ENCODE measurements at regions not wholly inside any gene's neighbourhood (a gene's known extent, or its start where the extent isn't known, plus 50 kb on each side); places are given as distances from the start of the nearest gene placed in this dataset.

DNA sequence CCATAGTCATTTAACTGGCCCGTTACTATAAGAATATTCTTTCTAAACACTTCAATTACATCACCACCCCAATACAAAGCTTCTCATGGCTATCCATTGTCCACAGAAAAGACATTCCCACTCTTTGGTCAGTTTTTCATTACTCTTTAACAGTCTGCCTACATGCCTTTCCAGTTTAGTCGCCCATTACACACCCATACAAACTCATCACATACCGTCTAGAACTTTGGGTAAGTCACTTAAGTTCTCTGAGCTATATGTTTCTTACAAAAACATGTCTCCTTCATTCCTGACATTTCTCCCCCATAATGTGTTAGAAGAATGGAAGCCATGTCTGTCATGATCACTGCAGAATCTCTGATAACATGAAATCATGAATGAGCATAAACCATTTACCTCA lies 108.2 kb upstream of the STK17B start:
- Mint-ChIP-seq H3K36me3 (ENCODE audit: insufficient read depth) (peaks cover 2% of the 10 kb centered on the region), H3K4me3 (no peak overlapping the region), H3K4me1 (ENCODE audit: low read depth) (peaks cover 51% of the 10 kb centered on the region), H3K9me3 (no peaks in the 10 kb centered on the region), H3K27me3 (ENCODE audit: low read depth) (no peaks in the 10 kb centered on the region)
- DNase-seq (no peak), ATAC-seq (no peak)

DNA sequence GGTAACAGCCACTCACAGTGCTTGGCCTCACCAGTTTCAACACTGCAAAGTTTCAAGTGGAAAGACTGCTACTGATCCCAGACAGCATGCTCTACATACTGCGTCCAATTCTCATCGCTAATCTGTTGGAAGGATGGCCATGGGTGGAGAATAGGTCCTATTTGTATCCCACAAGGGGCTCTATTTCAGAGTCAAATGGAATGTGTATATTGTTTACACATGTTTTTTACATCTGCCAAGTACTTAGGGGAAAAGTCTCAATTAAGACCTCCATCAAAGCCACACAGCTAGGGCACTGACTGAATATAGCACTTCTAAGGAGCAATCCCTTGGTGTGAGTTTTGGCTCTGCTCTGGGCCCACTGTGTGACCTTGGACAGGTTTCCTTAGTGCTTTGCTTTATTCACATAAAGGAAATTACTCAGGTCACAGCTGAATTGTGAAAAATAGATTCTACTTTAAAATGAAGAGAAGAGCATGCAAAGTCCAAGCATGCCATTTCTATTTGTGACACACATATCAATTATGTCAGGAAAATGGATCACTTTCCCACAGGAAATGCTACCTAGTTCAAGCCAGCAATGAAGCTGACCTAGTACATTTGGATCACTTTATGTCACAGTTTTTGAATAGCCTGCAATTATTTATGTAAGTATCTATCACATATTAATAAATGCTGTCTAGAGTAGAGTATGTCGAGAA lies 112.9 kb upstream of the STK17B start:
- Mint-ChIP-seq H3K4me3 (no peak overlapping the region), H3K4me1 (ENCODE audit: low read depth) (peaks cover 39% of the 10 kb centered on the region), H3K9me3 (no peaks in the 10 kb centered on the region), H3K27me3 (ENCODE audit: low read depth) (no peaks in the 10 kb centered on the region), H3K36me3 (ENCODE audit: insufficient read depth) (peaks cover under 1% of the 10 kb centered on the region)
- ATAC-seq (no peak), DNase-seq (no peak)

DNA sequence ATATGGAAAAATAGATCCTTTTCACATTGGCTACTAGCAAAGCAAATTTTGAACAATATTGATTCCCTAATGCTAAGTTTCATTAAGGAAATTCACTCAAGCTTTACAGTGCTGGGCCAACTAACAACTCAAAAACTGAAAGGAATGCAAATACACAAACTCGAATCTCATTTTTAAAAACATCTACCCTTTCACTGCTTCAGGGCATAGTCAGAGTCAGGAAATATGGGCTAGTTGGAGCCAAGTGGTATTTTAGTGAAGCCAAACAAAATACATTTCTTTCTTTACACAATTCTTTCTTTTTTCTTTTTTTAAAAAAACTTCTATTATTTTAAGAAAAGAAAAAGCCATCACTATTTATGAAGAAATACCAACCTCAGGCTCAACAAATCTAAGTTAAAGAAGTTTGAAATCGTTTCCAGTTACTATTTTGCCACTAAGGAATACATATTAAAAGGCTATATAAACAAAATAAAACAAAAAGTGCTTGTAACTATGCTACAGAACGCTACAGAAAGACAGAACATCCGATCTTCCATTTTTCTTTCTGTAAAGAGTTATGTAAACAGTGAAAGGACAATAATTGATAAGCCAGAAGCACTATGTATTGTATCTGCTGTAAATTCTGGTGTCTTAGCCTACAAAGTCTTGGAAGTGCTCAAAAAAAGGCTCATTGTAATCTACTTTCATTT lies 113.6 kb upstream of the STK17B start:
- no peaks in the 10 kb centered on the region for H3K36me3 Mint-ChIP-seq (ENCODE audit: insufficient read depth)
- H3K9me3 Mint-ChIP-seq, result no peaks in the 10 kb centered on the region
- no peak overlapping the region for H3K4me3 Mint-ChIP-seq
- ATAC-seq (no peak), DNase-seq (no peak)
- peaks cover 38% of the 10 kb centered on the region for H3K4me1 Mint-ChIP-seq (ENCODE audit: low read depth)
- no peaks in the 10 kb centered on the region for H3K27me3 Mint-ChIP-seq (ENCODE audit: low read depth)

DNA sequence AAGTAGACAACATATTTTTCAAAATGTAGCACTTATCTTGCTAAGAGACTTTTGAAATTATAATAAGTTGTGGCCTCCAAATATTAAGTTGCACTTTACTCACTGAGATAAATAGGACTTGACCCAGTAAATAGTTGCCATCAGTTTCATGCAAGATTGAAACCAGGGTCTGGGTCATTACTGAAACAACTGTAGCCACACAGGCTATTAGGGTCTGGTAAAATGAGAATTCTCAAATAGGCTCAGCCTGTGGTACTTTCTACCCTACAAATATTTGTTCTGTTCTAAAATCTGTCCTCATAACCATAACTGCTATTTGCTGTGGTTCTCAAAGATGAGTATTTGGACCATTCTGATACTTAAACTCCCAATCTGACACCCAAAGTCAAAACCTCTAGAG lies 115.4 kb upstream of the STK17B start:
- H3K9me3 Mint-ChIP-seq, result no peaks in the 10 kb centered on the region
- ATAC-seq (no peak), DNase-seq (no peak)
- no peaks in the 10 kb centered on the region for H3K36me3 Mint-ChIP-seq (ENCODE audit: insufficient read depth)
- no peak overlapping the region for H3K4me3 Mint-ChIP-seq
- H3K4me1 Mint-ChIP-seq (ENCODE audit: low read depth), result peaks cover 47% of the 10 kb centered on the region
- H3K27me3 Mint-ChIP-seq (ENCODE audit: low read depth), result no peaks in the 10 kb centered on the region

DNA sequence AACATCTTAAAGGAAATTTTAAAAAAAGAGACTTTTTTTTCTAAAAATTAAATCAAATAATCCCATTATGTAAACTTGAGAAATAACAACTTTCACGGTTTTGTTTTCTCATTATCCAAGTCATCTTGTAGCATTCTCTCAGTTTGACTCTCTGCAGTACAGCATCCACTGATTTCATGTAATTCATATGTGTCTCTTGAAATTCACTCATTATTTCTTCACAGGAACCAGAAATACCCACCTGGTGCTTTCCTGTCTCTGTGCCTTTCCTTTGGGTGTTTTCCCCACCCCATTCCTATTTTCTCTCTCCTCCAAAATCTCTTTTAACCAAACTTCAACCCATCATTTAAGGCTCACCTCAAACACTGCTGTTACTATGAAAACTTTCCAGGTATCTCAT lies 116.1 kb upstream of the STK17B start:
- no peak for DNase-seq
- H3K27me3 Mint-ChIP-seq (ENCODE audit: low read depth), result no peaks in the 10 kb centered on the region
- ATAC-seq, result no peak
- H3K4me3 Mint-ChIP-seq, result no peak overlapping the region
- peaks cover 52% of the 10 kb centered on the region for H3K4me1 Mint-ChIP-seq (ENCODE audit: low read depth)
- no peaks in the 10 kb centered on the region for H3K9me3 Mint-ChIP-seq
- H3K36me3 Mint-ChIP-seq (ENCODE audit: insufficient read depth), result no peaks in the 10 kb centered on the region

DNA sequence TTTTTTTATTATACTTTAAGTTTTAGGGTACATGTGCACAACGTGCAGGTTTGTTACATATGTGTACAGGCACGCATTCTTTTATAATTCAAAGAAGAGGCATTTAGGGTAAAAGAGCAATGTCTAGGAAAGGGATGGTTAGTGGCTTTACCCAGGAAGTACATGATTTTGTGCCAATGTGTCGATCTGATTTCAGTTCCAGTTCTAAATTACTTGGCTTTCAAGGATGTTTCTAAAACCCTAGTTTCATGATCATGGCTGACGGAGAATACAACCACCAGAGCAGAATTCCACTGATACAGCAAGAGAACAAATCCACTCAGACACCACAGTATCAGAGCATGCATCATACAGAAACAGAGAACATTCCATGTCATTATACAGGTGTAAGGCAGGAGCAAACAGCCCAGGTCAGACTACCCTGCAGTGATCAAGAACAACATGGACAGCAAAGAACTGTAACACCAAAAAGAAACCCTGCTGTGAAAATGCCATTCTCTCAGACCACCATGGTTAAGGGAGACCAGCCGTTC lies 116.7 kb upstream of the STK17B start:
- no peaks in the 10 kb centered on the region for H3K36me3 Mint-ChIP-seq (ENCODE audit: insufficient read depth)
- peak in 1 of 2 donors; percentile 11 for ATAC-seq

DNA sequence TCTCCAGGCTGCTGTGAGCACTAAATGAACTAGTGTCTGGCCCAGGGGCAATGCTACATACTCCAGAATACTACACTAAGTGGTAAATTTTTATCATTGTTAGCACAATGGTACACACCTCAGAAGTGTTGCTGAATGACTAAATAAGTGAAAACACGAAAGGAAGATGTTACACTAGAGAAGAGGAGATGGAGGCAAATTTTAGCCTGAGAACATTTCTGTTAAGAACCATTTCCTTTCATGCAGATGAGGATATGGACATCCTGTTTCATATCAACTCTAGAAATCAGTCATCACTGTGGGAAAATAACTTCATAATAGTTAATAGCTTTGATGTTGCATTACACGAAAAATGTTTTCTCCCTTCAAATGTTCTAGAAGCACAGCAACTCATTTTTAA lies 117.6 kb upstream of the STK17B start:
- no peaks in the 10 kb centered on the region for H3K9me3 Mint-ChIP-seq
- no peak overlapping the region for H3K4me3 Mint-ChIP-seq
- no peak for DNase-seq
- H3K27me3 Mint-ChIP-seq (ENCODE audit: low read depth), result no peaks in the 10 kb centered on the region
- peak; percentile 43 to 51 for ATAC-seq
- no peaks in the 10 kb centered on the region for H3K36me3 Mint-ChIP-seq (ENCODE audit: insufficient read depth)
- peaks cover 51% of the 10 kb centered on the region for H3K4me1 Mint-ChIP-seq (ENCODE audit: low read depth)

More for the DNA sequence above, 116.7 kb upstream of the STK17B start:
- Mint-ChIP-seq H3K9me3 (no peaks in the 10 kb centered on the region), H3K4me3 (no peak overlapping the region), H3K4me1 (ENCODE audit: low read depth) (peaks cover 53% of the 10 kb centered on the region), H3K27me3 (ENCODE audit: low read depth) (no peaks in the 10 kb centered on the region)
- no peak for DNase-seq

DNA sequence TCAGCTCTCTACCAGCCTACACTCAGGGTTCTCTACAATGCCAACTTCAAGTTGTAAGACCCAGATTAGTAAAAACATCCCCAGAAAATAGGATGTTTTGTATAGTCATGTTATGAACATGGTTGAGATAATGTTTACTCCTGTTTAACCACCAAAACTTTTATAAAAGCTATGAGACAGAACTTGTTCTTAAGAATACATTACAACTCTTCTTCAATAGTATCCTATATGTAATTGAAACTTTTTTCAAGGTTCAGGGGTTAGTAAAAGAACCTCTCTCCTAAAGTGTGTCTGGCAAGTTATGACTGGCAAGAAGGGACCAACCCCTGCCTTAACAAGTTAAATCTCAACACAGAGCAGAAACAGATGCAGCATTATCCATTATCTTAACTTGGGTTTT lies 118.8 kb upstream of the STK17B start:
- no peaks in the 10 kb centered on the region for H3K27me3 Mint-ChIP-seq (ENCODE audit: low read depth)
- DNase-seq, result no peak
- ATAC-seq, result peak; percentile 60 to 61
- peaks cover 46% of the 10 kb centered on the region for H3K4me1 Mint-ChIP-seq (ENCODE audit: low read depth)
- no peaks in the 10 kb centered on the region for H3K36me3 Mint-ChIP-seq (ENCODE audit: insufficient read depth)
- H3K9me3 Mint-ChIP-seq, result no peaks in the 10 kb centered on the region
- H3K4me3 Mint-ChIP-seq, result no peak overlapping the region

DNA sequence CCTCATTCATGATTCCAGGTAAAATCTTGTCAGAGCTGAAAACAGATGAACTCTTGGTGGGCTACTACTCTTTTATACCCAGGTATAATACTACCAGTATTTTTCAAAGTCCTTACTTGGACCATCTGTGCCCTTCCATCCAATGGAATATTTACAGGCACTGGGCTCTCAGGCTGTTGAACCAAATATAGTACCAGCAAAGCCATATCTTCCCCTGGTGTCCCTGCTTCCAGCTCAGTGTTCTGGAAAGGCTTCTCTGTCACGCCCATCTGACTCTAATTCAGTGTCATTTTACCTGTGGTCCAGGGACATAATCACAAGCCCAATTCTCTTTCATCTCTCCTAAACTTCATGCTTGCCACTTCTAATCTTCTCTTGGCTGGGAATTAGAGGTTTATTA lies 119.2 kb upstream of the STK17B start:
- DNase-seq, result no peak
- peaks cover 43% of the 10 kb centered on the region for H3K4me1 Mint-ChIP-seq (ENCODE audit: low read depth)
- no peak for ATAC-seq
- no peak overlapping the region for H3K4me3 Mint-ChIP-seq
- no peaks in the 10 kb centered on the region for H3K36me3 Mint-ChIP-seq (ENCODE audit: insufficient read depth)
- H3K27me3 Mint-ChIP-seq (ENCODE audit: low read depth), result no peaks in the 10 kb centered on the region
- no peaks in the 10 kb centered on the region for H3K9me3 Mint-ChIP-seq

DNA sequence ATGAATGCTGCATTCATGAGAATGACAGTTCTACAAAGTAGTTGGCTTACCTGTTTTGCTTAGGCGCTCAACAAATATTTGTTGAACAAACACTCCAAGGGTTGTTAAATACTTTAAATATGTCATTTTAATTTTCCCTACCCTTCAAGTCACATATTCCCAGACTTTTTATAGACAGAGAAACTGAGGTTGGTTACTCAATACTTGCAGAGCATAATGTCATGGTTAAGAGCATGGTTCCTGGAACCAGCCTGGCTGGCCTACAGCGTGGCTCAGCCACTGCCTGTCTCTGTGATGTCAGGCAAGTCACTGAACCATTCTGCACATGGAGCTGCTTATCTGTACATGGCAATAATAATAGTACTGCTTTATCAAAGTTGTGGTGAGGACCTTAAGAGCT lies 120.0 kb upstream of the STK17B start:
- H3K36me3 Mint-ChIP-seq (ENCODE audit: insufficient read depth), result no peaks in the 10 kb centered on the region
- ATAC-seq (no peak), DNase-seq (no peak)
- no peak overlapping the region for H3K4me3 Mint-ChIP-seq
- H3K27me3 Mint-ChIP-seq (ENCODE audit: low read depth), result no peaks in the 10 kb centered on the region
- H3K9me3 Mint-ChIP-seq, result no peaks in the 10 kb centered on the region
- H3K4me1 Mint-ChIP-seq (ENCODE audit: low read depth), result peaks cover 42% of the 10 kb centered on the region

DNA sequence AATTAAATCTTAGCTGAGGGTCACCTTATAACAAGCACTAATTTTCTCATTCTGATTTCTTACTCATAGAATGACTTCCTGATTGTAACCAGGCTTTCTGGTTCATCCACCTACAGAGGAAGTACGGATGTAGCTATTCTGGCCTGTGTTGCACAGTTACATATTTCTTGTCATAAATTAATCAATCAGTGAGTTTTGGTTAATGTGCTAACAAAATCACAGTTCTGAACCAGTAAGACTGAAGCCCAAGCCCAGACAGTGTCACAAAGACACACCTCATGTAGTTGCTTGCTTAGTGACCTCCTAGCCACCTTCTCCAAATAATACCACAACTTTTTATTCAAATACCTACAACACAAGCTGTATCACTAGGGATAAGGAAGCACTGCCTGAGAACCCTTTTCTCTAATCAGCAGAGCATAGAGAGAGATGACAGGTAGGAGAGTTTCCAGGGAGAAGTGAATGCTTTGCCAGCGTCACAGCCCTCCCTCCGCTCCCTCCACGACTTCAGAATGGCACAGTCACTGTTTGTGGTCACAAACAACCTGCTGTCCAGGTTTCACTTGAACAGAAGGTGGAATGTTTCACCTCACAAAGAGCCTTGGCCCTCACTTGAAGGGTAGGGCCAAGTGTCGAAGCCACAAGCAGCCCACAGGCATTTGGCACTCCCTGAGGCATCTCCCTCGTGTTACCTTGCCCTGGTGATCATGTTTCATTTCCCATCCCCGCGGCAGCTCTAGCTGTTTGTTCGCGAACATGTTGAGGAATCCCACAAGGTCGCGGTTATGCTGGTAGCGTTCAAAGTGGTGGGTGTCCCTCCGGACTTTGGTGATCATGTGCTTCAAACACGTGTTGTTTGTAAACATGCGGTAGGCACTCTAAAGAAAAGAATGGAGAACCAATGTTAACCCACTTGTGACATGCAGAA lies 120.8 kb upstream of the STK17B start:
- Mint-ChIP-seq H3K4me1 (ENCODE audit: low read depth) (peaks cover 39% of the 10 kb centered on the region), H3K27me3 (ENCODE audit: low read depth) (no peaks in the 10 kb centered on the region), H3K36me3 (ENCODE audit: insufficient read depth) (no peaks in the 10 kb centered on the region), H3K4me3 (no peak overlapping the region), H3K9me3 (no peaks in the 10 kb centered on the region)
- peak in 1 of 2 donors; percentile 11 for ATAC-seq
- no peak for DNase-seq

DNA sequence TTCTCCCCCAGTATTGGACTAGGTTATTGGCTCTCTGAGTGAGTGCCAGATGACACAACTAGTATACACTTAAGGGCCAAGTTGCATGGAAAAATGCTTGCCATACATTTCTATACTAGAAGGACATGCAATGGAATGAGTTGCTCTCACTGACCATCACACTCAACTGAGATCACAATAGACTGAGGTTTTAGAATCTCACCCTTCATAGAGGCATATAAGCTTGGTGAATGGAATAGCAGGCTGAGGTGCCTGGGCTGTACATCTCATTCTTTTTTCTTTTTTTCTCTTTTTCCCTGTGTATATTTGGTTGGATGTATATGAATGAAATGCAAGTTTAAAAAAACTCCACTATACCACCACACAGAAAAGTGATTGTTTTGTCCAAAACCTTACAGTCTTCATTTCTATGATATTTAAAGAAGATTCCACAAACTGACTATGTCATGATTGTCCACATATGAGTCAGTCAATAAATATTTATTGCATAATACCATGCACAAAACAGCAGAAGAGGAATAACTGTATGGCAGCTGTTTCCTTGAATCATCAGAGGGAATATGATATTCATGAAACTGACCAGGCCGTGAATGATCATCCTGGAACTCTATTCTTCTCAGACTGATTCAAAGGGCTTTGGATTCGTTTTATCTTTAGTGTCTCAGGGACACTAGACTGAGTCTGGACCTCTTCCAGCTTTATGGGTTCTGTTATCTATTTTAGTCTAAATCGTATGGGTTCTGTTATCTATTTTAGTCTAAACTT lies 122.6 kb upstream of the STK17B start:
- Mint-ChIP-seq H3K36me3 (ENCODE audit: insufficient read depth) (no peaks in the 10 kb centered on the region), H3K27me3 (ENCODE audit: low read depth) (no peaks in the 10 kb centered on the region), H3K4me3 (no peak overlapping the region), H3K4me1 (ENCODE audit: low read depth) (peaks cover 25% of the 10 kb centered on the region), H3K9me3 (no peaks in the 10 kb centered on the region)
- DNase-seq, result no peak
- no peak for ATAC-seq

DNA sequence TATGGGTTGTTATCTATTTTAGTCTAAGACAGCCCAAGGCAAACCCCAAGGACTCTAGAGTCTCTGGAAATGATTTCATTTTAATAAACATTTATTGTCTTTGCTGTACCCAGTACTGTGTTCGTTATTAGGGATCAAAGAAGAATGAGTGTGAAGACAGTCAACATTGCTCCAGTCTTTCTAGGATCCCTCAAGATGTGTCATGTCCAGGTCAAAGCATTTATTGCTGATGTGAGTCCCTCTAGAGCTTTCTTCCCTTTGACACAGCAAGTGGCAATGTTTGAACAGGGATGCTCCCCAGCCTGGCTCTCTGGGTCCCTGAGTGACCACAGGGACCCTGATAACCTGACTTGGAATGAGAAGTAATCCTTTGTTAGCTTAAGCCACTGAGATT lies 123.1 kb upstream of the STK17B start:
- DNase-seq (no peak), ATAC-seq (no peak)
- H3K4me3 Mint-ChIP-seq, result no peak overlapping the region
- no peaks in the 10 kb centered on the region for H3K27me3 Mint-ChIP-seq (ENCODE audit: low read depth)
- H3K9me3 Mint-ChIP-seq, result no peaks in the 10 kb centered on the region
- peaks cover 20% of the 10 kb centered on the region for H3K4me1 Mint-ChIP-seq (ENCODE audit: low read depth)
- no peaks in the 10 kb centered on the region for H3K36me3 Mint-ChIP-seq (ENCODE audit: insufficient read depth)

DNA sequence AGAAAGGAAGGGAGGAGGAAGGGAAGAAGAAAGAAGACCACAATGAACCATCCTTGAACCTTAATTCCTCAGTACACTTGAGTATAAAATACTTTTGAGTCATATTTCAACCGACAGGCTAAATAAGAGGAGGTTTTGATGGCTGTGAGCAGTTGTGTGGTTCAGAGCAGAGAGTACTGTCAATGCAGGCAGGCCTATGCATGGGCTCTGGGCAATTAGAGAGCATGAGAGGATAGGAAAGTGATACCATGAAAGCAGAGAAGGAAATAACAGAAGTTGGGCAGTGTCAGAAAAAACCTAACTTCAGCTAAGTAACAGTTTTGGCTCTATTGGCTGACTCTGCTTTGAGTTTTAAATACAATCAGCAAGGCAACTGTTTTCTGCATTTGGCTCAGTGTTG lies 123.6 kb upstream of the STK17B start:
- Mint-ChIP-seq H3K36me3 (ENCODE audit: insufficient read depth) (no peaks in the 10 kb centered on the region), H3K4me1 (ENCODE audit: low read depth) (peaks cover 16% of the 10 kb centered on the region), H3K27me3 (ENCODE audit: low read depth) (no peaks in the 10 kb centered on the region), H3K4me3 (no peak overlapping the region), H3K9me3 (no peaks in the 10 kb centered on the region)
- ATAC-seq (no peak), DNase-seq (no peak)
